ENCODE measurements at regions not wholly inside any gene's neighbourhood (a gene's known extent, or its start where the extent isn't known, plus 50 kb on each side); places are given as distances from the start of the nearest gene placed in this dataset.

GRCh38 chr3:167928381-167928780 is 167.3 kb downstream of the GOLIM4 start:
- Histone ChIP-seq H3K27ac (no peak overlapping the region), H3K36me3 (no peaks in the 10 kb centered on the region), H3K4me3 (no peak overlapping the region), H3K9me3 (no peaks in the 10 kb centered on the region), H3K27me3 (no peaks in the 10 kb centered on the region), H3K4me1 (no peaks in the 10 kb centered on the region)
- ATAC-seq (no peak), DNase-seq (no peak)
- intact Hi-C loops (cut with DNase I): no loop called here
- 78% methylated on average over 4 of the region's 4 CpGs for WGBS (ENCODE audit: insufficient coverage, low coverage, low lambda C conversion rate, missing lambda C conversion rate)
- TF ChIP-seq, protein P1, sequence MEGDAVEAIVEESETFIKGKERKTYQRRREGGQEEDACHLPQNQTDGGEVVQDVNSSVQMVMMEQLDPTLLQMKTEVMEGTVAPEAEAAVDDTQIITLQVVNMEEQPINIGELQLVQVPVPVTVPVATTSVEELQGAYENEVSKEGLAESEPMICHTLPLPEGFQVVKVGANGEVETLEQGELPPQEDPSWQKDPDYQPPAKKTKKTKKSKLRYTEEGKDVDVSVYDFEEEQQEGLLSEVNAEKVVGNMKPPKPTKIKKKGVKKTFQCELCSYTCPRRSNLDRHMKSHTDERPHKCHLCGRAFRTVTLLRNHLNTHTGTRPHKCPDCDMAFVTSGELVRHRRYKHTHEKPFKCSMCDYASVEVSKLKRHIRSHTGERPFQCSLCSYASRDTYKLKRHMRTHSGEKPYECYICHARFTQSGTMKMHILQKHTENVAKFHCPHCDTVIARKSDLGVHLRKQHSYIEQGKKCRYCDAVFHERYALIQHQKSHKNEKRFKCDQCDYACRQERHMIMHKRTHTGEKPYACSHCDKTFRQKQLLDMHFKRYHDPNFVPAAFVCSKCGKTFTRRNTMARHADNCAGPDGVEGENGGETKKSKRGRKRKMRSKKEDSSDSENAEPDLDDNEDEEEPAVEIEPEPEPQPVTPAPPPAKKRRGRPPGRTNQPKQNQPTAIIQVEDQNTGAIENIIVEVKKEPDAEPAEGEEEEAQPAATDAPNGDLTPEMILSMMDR (IDR thresholded peaks at IDR 0.05): peak in 1 of 4 donors; percentile 2
- TF ChIP-seq POLR2A (IDR thresholded peaks at IDR 0.05): no peak

DNA sequence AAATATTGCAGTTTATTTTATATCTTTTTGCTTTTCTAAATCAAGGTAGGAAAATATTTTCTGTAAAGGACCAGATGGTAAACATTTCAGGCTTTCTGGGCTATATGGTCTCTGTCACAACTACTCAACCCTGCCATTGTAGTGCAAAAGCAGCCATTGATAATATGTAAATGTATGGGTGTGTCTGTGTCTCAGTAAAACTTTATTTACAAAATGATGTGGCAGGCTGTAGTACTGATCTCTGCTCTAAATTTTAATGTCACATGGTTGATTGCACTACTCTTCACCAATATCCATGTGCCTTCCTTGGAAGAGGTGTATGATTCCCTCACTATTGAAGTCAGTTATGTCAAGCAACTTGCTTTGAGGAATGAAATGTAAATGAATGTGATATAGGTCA is 175.0 kb downstream of the GOLIM4 start:
- H3K27me3 ChIP-seq: no peaks in the 10 kb centered on the region
- DNase-seq: no peak
- no peak overlapping the region for H3K27ac ChIP-seq
- no peaks in the 10 kb centered on the region for H3K4me1 ChIP-seq
- H3K36me3 ChIP-seq: no peaks in the 10 kb centered on the region
- no peaks in the 10 kb centered on the region for H3K9me3 ChIP-seq
- no peak for ATAC-seq
- intact Hi-C loops (cut with DNase I): no loop called here
- no peak for TF ChIP-seq POLR2A (IDR thresholded peaks at IDR 0.05)
- TF ChIP-seq, protein P1 (IDR thresholded peaks at IDR 0.05): no peak
- H3K4me3 ChIP-seq: no peak overlapping the region

- WGBS (ENCODE audit: insufficient coverage, low coverage, low lambda C conversion rate, missing lambda C conversion rate): 75% methylated on average over 1 of the region's 1 CpG
These were observed 176.1 kb downstream of the GOLIM4 start for GRCh38 chr3:167919590-167919989.

GRCh38 chr3:167918686-167919085 is 177.0 kb downstream of the GOLIM4 start:
- DNase-seq (no peak), ATAC-seq (no peak)
- H3K4me3 ChIP-seq: no peak overlapping the region
- no peaks in the 10 kb centered on the region for H3K9me3 ChIP-seq
- H3K4me1 ChIP-seq: no peaks in the 10 kb centered on the region
- TF ChIP-seq, protein P1 (IDR thresholded peaks at IDR 0.05): no peak
- no peak for TF ChIP-seq POLR2A (IDR thresholded peaks at IDR 0.05)
- H3K27ac ChIP-seq: no peak overlapping the region
- H3K36me3 ChIP-seq: no peaks in the 10 kb centered on the region
- 70% methylated on average over 2 of the region's 2 CpGs for WGBS (ENCODE audit: insufficient coverage, low coverage, low lambda C conversion rate, missing lambda C conversion rate)
- H3K27me3 ChIP-seq: no peaks in the 10 kb centered on the region
- intact Hi-C loops (cut with DNase I): no loop called here

More at GRCh38 chr3:167919590-167919989, 176.1 kb downstream of the GOLIM4 start:
- Histone ChIP-seq H3K27me3 (no peaks in the 10 kb centered on the region), H3K4me1 (no peaks in the 10 kb centered on the region), H3K9me3 (no peaks in the 10 kb centered on the region), H3K36me3 (no peaks in the 10 kb centered on the region), H3K27ac (no peak overlapping the region), H3K4me3 (no peak overlapping the region)
- intact Hi-C loops (cut with DNase I): no loop called here
- TF ChIP-seq, protein P1 (IDR thresholded peaks at IDR 0.05): no peak
- DNase-seq (no peak), ATAC-seq (no peak)

DNA sequence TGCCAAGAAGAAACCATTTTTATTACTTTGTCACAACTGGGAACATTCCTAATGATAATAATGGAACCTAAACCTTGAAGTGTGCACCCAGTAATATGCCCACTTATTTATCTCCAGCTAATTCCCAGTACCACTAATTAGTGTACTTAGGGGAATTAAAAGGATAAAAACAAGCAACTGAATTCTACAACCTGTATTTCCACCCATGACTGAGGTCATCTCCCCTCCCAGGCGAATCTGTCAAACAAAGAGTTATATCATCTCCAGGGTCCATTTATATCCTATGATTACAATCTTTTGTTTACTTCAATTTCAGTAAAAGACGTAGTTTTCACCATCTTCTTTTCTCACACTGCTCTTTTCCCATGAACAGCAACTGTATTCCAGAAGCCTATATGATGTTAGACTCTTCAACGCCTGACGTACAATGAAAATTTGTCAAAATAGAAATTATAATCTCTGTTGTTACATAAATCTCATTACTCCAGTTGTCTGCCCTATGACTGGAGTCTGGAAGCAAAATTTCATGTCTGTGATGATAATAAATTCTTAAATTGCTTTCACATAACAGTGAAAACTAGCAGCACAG is 177.6 kb downstream of the GOLIM4 start:
- intact Hi-C loops (cut with DNase I): no loop called here
- no peaks in the 10 kb centered on the region for H3K9me3 ChIP-seq
- H3K27ac ChIP-seq: no peak overlapping the region
- H3K4me1 ChIP-seq: no peaks in the 10 kb centered on the region
- H3K27me3 ChIP-seq: no peaks in the 10 kb centered on the region
- 82% methylated on average over 4 of the region's 4 CpGs for WGBS (ENCODE audit: insufficient coverage, low coverage, low lambda C conversion rate, missing lambda C conversion rate)
- no peak for ATAC-seq
- no peak for DNase-seq
- H3K4me3 ChIP-seq: no peak overlapping the region
- no peaks in the 10 kb centered on the region for H3K36me3 ChIP-seq
- TF ChIP-seq, protein P1 (IDR thresholded peaks at IDR 0.05): no peak
- no peak for TF ChIP-seq POLR2A (IDR thresholded peaks at IDR 0.05)

Measured in right lobe of liver (tissue), 6 donors.